Epidermal melanocyte (primary cell): ENCODE measurements at regions not wholly inside any gene's neighbourhood (a gene's known extent, or its start where the extent isn't known, plus 50 kb on each side); places are given as distances from the start of the nearest gene placed in this dataset.

ENCODE experiments used
- DNase-seq: peaks from one replicate; pipeline ENCODE4 v3.0.0; 2011; ENCODE audit warnings: low spot score; ENCODE audit not compliant: insufficient read length

GRCh38 chr16:54422569-54422978 is 136.0 kb upstream of the IRX3 start:
- DNase-seq: no peak

- no peak for DNase-seq
Observed at GRCh38 chr16:54422159-54422558, 135.6 kb upstream of the IRX3 start.

- no peak for DNase-seq
Observed at GRCh38 chr16:54421220-54421619, 134.6 kb upstream of the IRX3 start.

GRCh38 chr16:54418903-54419302 is 132.3 kb upstream of the IRX3 start:
- DNase-seq: no peak

GRCh38 chr16:54417384-54417783 is 130.8 kb upstream of the IRX3 start:
- no peak for DNase-seq

GRCh38 chr16:54414671-54415070 is 128.1 kb upstream of the IRX3 start:
- DNase-seq: no peak

GRCh38 chr16:54412777-54413455 is 126.3 kb upstream of the IRX3 start:
- DNase-seq: no peak

GRCh38 chr16:54412037-54412436 is 125.5 kb upstream of the IRX3 start:
- no peak for DNase-seq

- no peak for DNase-seq
Observed at GRCh38 chr16:54411544-54411943, 125.0 kb upstream of the IRX3 start.

- no peak for DNase-seq
Observed at GRCh38 chr16:54409982-54410381, 123.4 kb upstream of the IRX3 start.

- DNase-seq: peak; percentile 45
Observed at GRCh38 chr16:54407596-54407995, 121.0 kb upstream of the IRX3 start.

- DNase-seq: no peak
Observed at GRCh38 chr16:54405478-54405877, 118.9 kb upstream of the IRX3 start.

- DNase-seq: no peak
Observed at GRCh38 chr16:54403580-54403979, 117.0 kb upstream of the IRX3 start.

- no peak for DNase-seq
Observed at GRCh38 chr16:54402873-54403272, 116.3 kb upstream of the IRX3 start.

GRCh38 chr16:54402270-54402669 is 115.7 kb upstream of the IRX3 start:
- peak; percentile 76 for DNase-seq

- DNase-seq: no peak
Observed at GRCh38 chr16:54400261-54400660, 113.7 kb upstream of the IRX3 start.

GRCh38 chr16:54398986-54399385 is 112.4 kb upstream of the IRX3 start:
- no peak for DNase-seq

- no peak for DNase-seq
Observed at GRCh38 chr16:54397838-54398237, 111.3 kb upstream of the IRX3 start.

- no peak for DNase-seq
Observed at GRCh38 chr16:54397190-54397835, 110.7 kb upstream of the IRX3 start.

GRCh38 chr16:54389836-54390494 is 103.4 kb upstream of the IRX3 start:
- no peak for DNase-seq

- no peak for DNase-seq
Observed at GRCh38 chr16:54385141-54385540, 98.6 kb upstream of the IRX3 start.

- no peak for DNase-seq
Observed at GRCh38 chr16:54381601-54382313, 95.2 kb upstream of the IRX3 start.
